HEK293T (cell line): ENCODE measurements at regions not wholly inside any gene's neighbourhood (a gene's known extent, or its start where the extent isn't known, plus 50 kb on each side); places are given as distances from the start of the nearest gene placed in this dataset.

Source experiments
- ARNT ChIP-seq: fragments of 450-650 bp; IDR thresholded peaks from 2 replicates; pipeline ENCODE4 v1.6.1; 2017; ENCODE audit warnings: mild to moderate bottlenecking
- BHLHE40 ChIP-seq: fragments of 450-650 bp; IDR thresholded peaks from 2 replicates; pipeline ENCODE4 v1.6.1; 2016; ENCODE audit warnings: mild to moderate bottlenecking, moderate library complexity, borderline replicate concordance
- CTBP1 ChIP-seq: fragments of 450-650 bp; IDR thresholded peaks from 2 replicates; pipeline ENCODE4 v1.6.1; 2016; ENCODE audit warnings: borderline replicate concordance
- FOXA1 ChIP-seq: fragments of 450-650 bp; IDR thresholded peaks from 2 replicates; pipeline ENCODE4 v1.6.1; 2016; ENCODE audit warnings: mild to moderate bottlenecking
- FOXM1 ChIP-seq: fragments of 450-650 bp; IDR thresholded peaks from 2 replicates; pipeline ENCODE4 v1.6.1; 2017; ENCODE audit warnings: mild to moderate bottlenecking, borderline replicate concordance
- HDGF ChIP-seq: fragments of 450-650 bp; IDR thresholded peaks from 2 replicates; pipeline ENCODE4 v1.6.1; 2017; ENCODE audit warnings: antibody characterized with exemption, borderline replicate concordance
- L3MBTL2 ChIP-seq: fragments of 450-650 bp; conservative IDR thresholded peaks from 2 replicates; pipeline ENCODE4 v1.6.1; 2016; ENCODE audit warnings: mild to moderate bottlenecking
- LEF1 ChIP-seq: fragments of 450-650 bp; IDR thresholded peaks from 2 replicates; pipeline ENCODE4 v1.6.1; 2017; ENCODE audit warnings: mild to moderate bottlenecking, borderline replicate concordance
- PKNOX1 ChIP-seq: fragments of 450-650 bp; IDR thresholded peaks from 2 replicates; pipeline ENCODE4 v1.6.1; 2016
- SP1 ChIP-seq: fragments of 450-650 bp; IDR thresholded peaks from 2 replicates; pipeline ENCODE4 v1.6.1; 2017

DNA sequence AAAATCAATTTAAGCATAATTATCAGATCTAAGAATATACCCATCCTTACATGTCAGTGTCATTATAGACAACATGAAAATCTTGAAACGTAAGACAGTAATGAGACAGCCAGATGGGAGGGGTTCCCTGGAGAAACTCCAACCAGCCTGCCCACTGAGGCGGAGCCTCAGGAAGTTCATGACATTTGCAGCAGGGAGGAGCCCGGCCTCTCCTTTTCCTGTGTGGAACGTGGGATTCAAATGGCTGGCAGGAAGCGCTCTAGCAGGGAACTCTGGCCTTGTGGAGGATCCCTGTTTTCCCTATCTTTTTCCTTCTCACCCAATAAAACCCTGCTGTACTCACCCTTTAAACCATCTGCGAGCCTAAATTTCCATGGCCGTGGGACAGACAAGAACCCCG, 176.6 kb upstream of the KCNN2 start:
- TF ChIP-seq HDGF: no peak
- no peak for TF ChIP-seq FOXA1
- TF ChIP-seq L3MBTL2: no peak
- TF ChIP-seq BHLHE40: no peak
- no peak for TF ChIP-seq PKNOX1
- no peak for TF ChIP-seq SP1
- TF ChIP-seq FOXM1: no peak
- TF ChIP-seq CTBP1: no peak
- TF ChIP-seq ARNT: no peak
- TF ChIP-seq LEF1: no peak
